ENCODE measurements at regions not wholly inside any gene's neighbourhood (a gene's known extent, or its start where the extent isn't known, plus 50 kb on each side); places are given as distances from the start of the nearest gene placed in this dataset.

DNA sequence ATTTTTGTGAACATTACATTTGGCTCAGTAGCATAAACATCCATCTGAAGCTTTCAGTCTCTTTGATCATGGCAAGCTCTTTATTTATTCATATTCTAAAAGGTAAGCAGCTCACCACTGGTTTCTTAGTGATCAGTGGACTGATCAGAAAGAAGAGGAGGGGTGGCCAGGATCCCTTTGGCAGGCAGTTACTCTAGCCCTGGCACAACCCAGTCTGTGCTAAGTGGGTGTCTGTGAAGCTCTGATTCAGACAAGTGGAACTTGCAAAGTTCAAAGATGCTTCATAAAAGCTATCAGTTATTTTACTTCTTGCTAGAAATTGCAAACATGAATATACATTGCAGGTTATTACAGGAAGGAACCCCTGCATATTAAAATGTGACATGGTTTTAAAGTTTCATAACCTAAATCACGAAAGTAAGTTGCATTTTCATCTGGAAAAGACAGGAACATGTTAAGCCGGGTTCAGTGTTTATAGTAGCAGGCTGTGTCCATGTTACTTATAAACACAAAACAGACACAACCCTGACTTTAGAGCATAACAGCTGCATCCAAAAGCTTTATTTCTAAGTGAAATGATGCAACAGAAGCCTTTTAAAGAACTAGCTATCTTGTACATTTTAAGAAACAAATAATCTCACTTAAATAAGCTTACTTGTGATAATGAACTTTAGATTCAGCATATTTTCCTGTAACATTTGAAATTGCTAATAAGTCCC, 785.3 kb downstream of the MCTP2 start:
- TF ChIP-seq, protein P1, sequence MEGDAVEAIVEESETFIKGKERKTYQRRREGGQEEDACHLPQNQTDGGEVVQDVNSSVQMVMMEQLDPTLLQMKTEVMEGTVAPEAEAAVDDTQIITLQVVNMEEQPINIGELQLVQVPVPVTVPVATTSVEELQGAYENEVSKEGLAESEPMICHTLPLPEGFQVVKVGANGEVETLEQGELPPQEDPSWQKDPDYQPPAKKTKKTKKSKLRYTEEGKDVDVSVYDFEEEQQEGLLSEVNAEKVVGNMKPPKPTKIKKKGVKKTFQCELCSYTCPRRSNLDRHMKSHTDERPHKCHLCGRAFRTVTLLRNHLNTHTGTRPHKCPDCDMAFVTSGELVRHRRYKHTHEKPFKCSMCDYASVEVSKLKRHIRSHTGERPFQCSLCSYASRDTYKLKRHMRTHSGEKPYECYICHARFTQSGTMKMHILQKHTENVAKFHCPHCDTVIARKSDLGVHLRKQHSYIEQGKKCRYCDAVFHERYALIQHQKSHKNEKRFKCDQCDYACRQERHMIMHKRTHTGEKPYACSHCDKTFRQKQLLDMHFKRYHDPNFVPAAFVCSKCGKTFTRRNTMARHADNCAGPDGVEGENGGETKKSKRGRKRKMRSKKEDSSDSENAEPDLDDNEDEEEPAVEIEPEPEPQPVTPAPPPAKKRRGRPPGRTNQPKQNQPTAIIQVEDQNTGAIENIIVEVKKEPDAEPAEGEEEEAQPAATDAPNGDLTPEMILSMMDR (IDR thresholded peaks at IDR 0.05), result no peak
- TF ChIP-seq POLR2A (IDR thresholded peaks at IDR 0.05) (no peak), POLR2AphosphoS5 (IDR thresholded peaks at IDR 0.05) (no peak)
